ENCODE measurements at regions not wholly inside any gene's neighbourhood (a gene's known extent, or its start where the extent isn't known, plus 50 kb on each side); places are given as distances from the start of the nearest gene placed in this dataset.

- DNase-seq (ENCODE audit: low spot score): no peak
Measured at GRCh38 chr13:99911965-99912566, 59.5 kb downstream of the ZIC5 start.

- DNase-seq (ENCODE audit: low spot score): no peak
Measured at GRCh38 chr13:99911069-99911964, 60.2 kb downstream of the ZIC5 start.

- DNase-seq (ENCODE audit: low spot score): no peak
Measured at GRCh38 chr13:99909836-99910619, 61.5 kb downstream of the ZIC5 start.

GRCh38 chr13:99909097-99909835, 62.3 kb downstream of the ZIC5 start:
- DNase-seq (ENCODE audit: low spot score): no peak

GRCh38 chr13:99908140-99908803, 63.3 kb downstream of the ZIC5 start:
- DNase-seq (ENCODE audit: low spot score): no peak

- DNase-seq (ENCODE audit: low spot score): no peak
Measured at GRCh38 chr13:99907627-99908026, 63.9 kb downstream of the ZIC5 start.

GRCh38 chr13:99907038-99907437, 64.5 kb downstream of the ZIC5 start:
- DNase-seq (ENCODE audit: low spot score): no peak

- no peak for DNase-seq (ENCODE audit: low spot score)
Measured at GRCh38 chr13:99905814-99906213, 65.8 kb downstream of the ZIC5 start.

GRCh38 chr13:99905224-99905623, 66.3 kb downstream of the ZIC5 start:
- no peak for DNase-seq (ENCODE audit: low spot score)

- no peak for DNase-seq (ENCODE audit: low spot score)
Measured at GRCh38 chr13:99903140-99903539, 68.4 kb downstream of the ZIC5 start.

GRCh38 chr13:99902657-99903056, 68.9 kb downstream of the ZIC5 start:
- no peak for DNase-seq (ENCODE audit: low spot score)

- DNase-seq (ENCODE audit: low spot score): no peak
Measured at GRCh38 chr13:99900960-99901359, 70.6 kb downstream of the ZIC5 start.

- DNase-seq (ENCODE audit: low spot score): no peak
Measured at GRCh38 chr13:99898421-99898820, 73.1 kb downstream of the ZIC5 start.

- no peak for DNase-seq (ENCODE audit: low spot score)
Measured at GRCh38 chr13:99897076-99897440, 74.5 kb downstream of the ZIC5 start.

- no peak for DNase-seq (ENCODE audit: low spot score)
Measured at GRCh38 chr13:99896369-99897075, 75.0 kb downstream of the ZIC5 start.

- DNase-seq (ENCODE audit: low spot score): no peak
Measured at GRCh38 chr13:99895444-99896368, 75.9 kb downstream of the ZIC5 start.

GRCh38 chr13:99894840-99895443, 76.6 kb downstream of the ZIC5 start:
- peak; percentile 1 for DNase-seq (ENCODE audit: low spot score)

GRCh38 chr13:99894105-99894839, 77.3 kb downstream of the ZIC5 start:
- DNase-seq (ENCODE audit: low spot score): no peak

Measured in umbilical cord (tissue), 1 donor.